K562 (cell line): ENCODE measurements at regions not wholly inside any gene's neighbourhood (a gene's known extent, or its start where the extent isn't known, plus 50 kb on each side); places are given as distances from the start of the nearest gene placed in this dataset.

Experiments used
- ATF7 ChIP-seq: fragments of 450-650 bp; IDR thresholded peaks from 2 replicates; pipeline ENCODE4 v1.7.1; 2014; ENCODE audit warnings: mild to moderate bottlenecking, moderate library complexity
- CAMTA2 ChIP-seq: fragments of 250-450 bp; sonication (Bioruptor Pico); conservative IDR thresholded peaks from 2 replicates; pipeline ENCODE4 v1.5.1; 2022
- E2F8 ChIP-seq: fragments of 450-650 bp; IDR thresholded peaks from 2 replicates; pipeline ENCODE4 v1.7.1; 2018; ENCODE audit warnings: mild to moderate bottlenecking, low read depth; ENCODE audit not compliant: partially characterized antibody
- EP300 ChIP-seq: IDR thresholded peaks from 2 replicates; pipeline ENCODE4 v1.6.1; 2012; ENCODE audit warnings: low read length, improper control_type of control experiment
- HDAC3 ChIP-seq: fragments of 450-650 bp; IDR thresholded peaks from 2 replicates; pipeline ENCODE4 v1.6.1; 2018; ENCODE audit warnings: borderline replicate concordance, mild to moderate bottlenecking, moderate library complexity; ENCODE audit not compliant: partially characterized antibody
- KDM1A ChIP-seq, 2 experiments: fragments of 450-650 bp; IDR thresholded peaks; 2 replicates each; pipeline ENCODE4 v1.6.1; 2016; ENCODE audit warnings: mild to moderate bottlenecking in 2 of 2
- NFE2 ChIP-seq: IDR thresholded peaks from 2 replicates; pipeline ENCODE4 v1.6.1; 2014; ENCODE audit warnings: antibody characterized with exemption, low read depth
- NFIC ChIP-seq: fragments of 450-650 bp; IDR thresholded peaks from 2 replicates; pipeline ENCODE4 v1.6.1; 2017; ENCODE audit warnings: mild to moderate bottlenecking, inconsistent platforms
- PTTG1 ChIP-seq: fragments of 450-650 bp; IDR thresholded peaks from 2 replicates; pipeline ENCODE4 v1.6.1; 2016; ENCODE audit warnings: low read depth, mild to moderate bottlenecking, missing genetic modification characterization, missing compliant biosample characterization
- SMARCE1 ChIP-seq: fragments of 450-650 bp; IDR thresholded peaks from 2 replicates; pipeline ENCODE4 v1.7.1; 2016; ENCODE audit warnings: mild to moderate bottlenecking
- SOX6 ChIP-seq: fragments of 450-650 bp; IDR thresholded peaks from 2 replicates; pipeline ENCODE4 v1.6.1; 2014; ENCODE audit warnings: mild to moderate bottlenecking
- TAL1 ChIP-seq: fragments of 450-650 bp; IDR thresholded peaks from 2 replicates; pipeline ENCODE4 v1.6.1; 2016; ENCODE audit warnings: mild to moderate bottlenecking
- VEZF1 ChIP-seq: fragments of 200-800 bp; sonication (Bioruptor generic); IDR thresholded peaks from 2 replicates; pipeline ENCODE4 v1.6.1; 2017; ENCODE audit warnings: missing genetic modification characterization, missing compliant biosample characterization
- ZMIZ1 ChIP-seq, 2 experiments: fragments of 150-350 bp in 1 of 2; IDR thresholded peaks; 2 replicates each; pipeline ENCODE4 v1.6.1; 2012 to 2016; ENCODE audit warnings: low read depth in 2 of 2, low read length in 2 of 2, mild to moderate bottlenecking in 1 of 2, moderate library complexity in 1 of 2
- ZNF592 ChIP-seq: fragments of 450-650 bp; IDR thresholded peaks from 2 replicates; pipeline ENCODE4 v1.6.1; 2017; ENCODE audit warnings: antibody characterized with exemption, mild to moderate bottlenecking

GRCh38 chr3:194051366-194052149 is 84.4 kb upstream of the HES1 start (continued):
- no peak for TF ChIP-seq ZNF592
- peak; percentile 28; the same call in 1 of the 2 replicates for TF ChIP-seq EP300
- TF ChIP-seq CAMTA2 (CRISPR knock-in tag): no peak
- peak; percentile 22 for TF ChIP-seq HDAC3
- peak; percentile 48 for TF ChIP-seq VEZF1
- TF ChIP-seq PTTG1 (tag): no peak
- TF ChIP-seq NFIC: peak; percentile 43; the same call in 1 of the 2 replicates
- TF ChIP-seq TAL1: peak; percentile 35; the same call in 1 of the 2 replicates
- no peak for TF ChIP-seq ATF7
- peak; percentile 37; the same call in 1 of the 2 replicates for TF ChIP-seq NFE2
- TF ChIP-seq ZMIZ1 (IDR thresholded peaks at IDR 0.05; ENCODE audit: low read depth in 2 of 2, low read length in 2 of 2): no peak
- TF ChIP-seq SOX6: peak; percentile 43; the same call in 1 of the 2 replicates
- peak; percentile 73 for TF ChIP-seq SMARCE1
- TF ChIP-seq E2F8: no peak
- TF ChIP-seq KDM1A (IDR thresholded peaks at IDR 0.05): peak; percentile 44 to 49; a peak in 2 of 4 replicates
